Right lobe of liver (tissue), 6 donors: ENCODE measurements at regions not wholly inside any gene's neighbourhood (a gene's known extent, or its start where the extent isn't known, plus 50 kb on each side); places are given as distances from the start of the nearest gene placed in this dataset.

ENCODE experiments used
- ATAC-seq, 4 donors: fragments of 200-7000 bp; cut with Tn5 transposase; one replicate each; pipeline ENCODE4 v1.9.1; 2020; ENCODE audit warnings: mild to moderate bottlenecking in 4 of 4, moderate library complexity in 4 of 4
- DNase-seq, 3 donors: peaks; one replicate each; pipeline ENCODE4 v3.0.0-alpha.2; 2020
- H3K27ac ChIP-seq, 3 donors: fragments of 200-600 bp; one replicate each; pipeline ENCODE4 v1.8.0; 2022
- H3K27me3 ChIP-seq, 2 donors: fragments of 200-600 bp; one replicate each; pipeline ENCODE4 v1.8.0; 2022
- H3K36me3 ChIP-seq, 4 donors: fragments of 200-600 bp; sonication (generic) in 1 of 4; one replicate each; pipeline versions ENCODE4 v1.5.1 to v1.8.0; 2017 to 2022; ENCODE audit warnings: control low read depth in 1 of 4
- H3K4me1 ChIP-seq, 4 donors: fragments of 200-600 bp; sonication (generic) in 1 of 4; one replicate each; pipeline versions ENCODE4 v1.5.1 to v1.8.0; 2017 to 2022; ENCODE audit warnings: control low read depth in 1 of 4
- H3K4me3 ChIP-seq, 3 donors: fragments of 200-600 bp; one replicate each; pipeline ENCODE4 v1.8.0; 2022
- H3K9me3 ChIP-seq, 4 donors: fragments of 200-600 bp; sonication (generic) in 1 of 4; one replicate each; pipeline versions ENCODE4 v1.5.1 to v1.8.0; 2017 to 2022; ENCODE audit warnings: control low read depth in 1 of 4
- POLR2A ChIP-seq: fragments of 450-650 bp; IDR thresholded peaks from one replicate; pipeline ENCODE4 v1.6.1; 2017; ENCODE audit warnings: antibody characterized with exemption, mild to moderate bottlenecking
- whole genome bisulfite sequencing: methylation state at CpG from one replicate; pipeline ENCODE4 v1.1.6; 2018; ENCODE audit warnings: low coverage, low lambda C conversion rate; ENCODE audit not compliant: insufficient coverage; ENCODE audit errors: missing lambda C conversion rate; 5-methylcytosine and 5-hydroxymethylcytosine counted together
- intact Hi-C, 2 donors: fragments of 100-400 bp; cut with DNase I; formaldehyde crosslinking; loops; one replicate each; pipeline versions ENCODE4 v1.11.2 to v1.14.1; 2022
- TF ChIP-seq, protein P1 (sequence below), 4 donors: fragments of 200-600 bp in 3 of 4; fragments of 450-650 bp in 1 of 4; IDR thresholded peaks; one replicate each; pipeline versions ENCODE4 v1.5.1 to v1.8.0; 2016 to 2022; ENCODE audit warnings: antibody characterized with exemption in 4 of 4, mild to moderate bottlenecking in 2 of 4
- donor health status: DM: no; HTN: yes; CAD: no.
- donor health status: DM: no; HTN: no; CAD: no.
- donor health status: DM: no; HTN: no; CAD: no.
- donor health status: DM: no; HTN: yes; CAD: no.
- donor health status: DM: no; HTN: yes; CAD: no.

DNA sequence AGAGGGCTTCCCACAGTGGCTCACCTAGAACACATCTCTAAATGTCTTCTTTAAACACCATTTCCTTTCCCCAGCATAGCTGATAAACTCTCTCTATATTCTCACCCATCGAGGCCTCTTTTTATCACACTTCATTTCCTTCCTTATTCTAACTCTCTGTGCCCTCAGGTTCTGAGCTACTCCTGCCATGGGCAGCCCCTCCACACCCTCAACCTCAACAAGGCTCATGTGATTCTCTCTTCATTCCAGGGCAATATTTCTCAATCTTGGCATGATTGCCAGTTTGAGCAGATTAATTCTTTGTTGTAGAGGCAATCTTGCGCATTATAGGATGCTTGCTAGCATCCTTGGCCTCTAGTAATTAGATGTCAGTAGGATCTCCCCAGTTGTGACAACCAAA is 999.1 kb downstream of the TSN start:
- Histone ChIP-seq H3K36me3 (no peaks in the 10 kb centered on the region), H3K4me1 (peaks cover 0 to 3% (median under 1%) of the 10 kb centered on the region in 4 donors), H3K27me3 (no peaks in the 10 kb centered on the region), H3K27ac (no peak overlapping the region), H3K4me3 (no peak overlapping the region), H3K9me3 (no peaks in the 10 kb centered on the region)
- TF ChIP-seq, protein P1, sequence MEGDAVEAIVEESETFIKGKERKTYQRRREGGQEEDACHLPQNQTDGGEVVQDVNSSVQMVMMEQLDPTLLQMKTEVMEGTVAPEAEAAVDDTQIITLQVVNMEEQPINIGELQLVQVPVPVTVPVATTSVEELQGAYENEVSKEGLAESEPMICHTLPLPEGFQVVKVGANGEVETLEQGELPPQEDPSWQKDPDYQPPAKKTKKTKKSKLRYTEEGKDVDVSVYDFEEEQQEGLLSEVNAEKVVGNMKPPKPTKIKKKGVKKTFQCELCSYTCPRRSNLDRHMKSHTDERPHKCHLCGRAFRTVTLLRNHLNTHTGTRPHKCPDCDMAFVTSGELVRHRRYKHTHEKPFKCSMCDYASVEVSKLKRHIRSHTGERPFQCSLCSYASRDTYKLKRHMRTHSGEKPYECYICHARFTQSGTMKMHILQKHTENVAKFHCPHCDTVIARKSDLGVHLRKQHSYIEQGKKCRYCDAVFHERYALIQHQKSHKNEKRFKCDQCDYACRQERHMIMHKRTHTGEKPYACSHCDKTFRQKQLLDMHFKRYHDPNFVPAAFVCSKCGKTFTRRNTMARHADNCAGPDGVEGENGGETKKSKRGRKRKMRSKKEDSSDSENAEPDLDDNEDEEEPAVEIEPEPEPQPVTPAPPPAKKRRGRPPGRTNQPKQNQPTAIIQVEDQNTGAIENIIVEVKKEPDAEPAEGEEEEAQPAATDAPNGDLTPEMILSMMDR (IDR thresholded peaks at IDR 0.05) = no peak
- no peak for TF ChIP-seq POLR2A
- no peak for ATAC-seq
- DNase-seq = no peak
- WGBS = 67% methylated on average over 2 of the region's 2 CpGs
- intact Hi-C loops = no loop called here

DNA sequence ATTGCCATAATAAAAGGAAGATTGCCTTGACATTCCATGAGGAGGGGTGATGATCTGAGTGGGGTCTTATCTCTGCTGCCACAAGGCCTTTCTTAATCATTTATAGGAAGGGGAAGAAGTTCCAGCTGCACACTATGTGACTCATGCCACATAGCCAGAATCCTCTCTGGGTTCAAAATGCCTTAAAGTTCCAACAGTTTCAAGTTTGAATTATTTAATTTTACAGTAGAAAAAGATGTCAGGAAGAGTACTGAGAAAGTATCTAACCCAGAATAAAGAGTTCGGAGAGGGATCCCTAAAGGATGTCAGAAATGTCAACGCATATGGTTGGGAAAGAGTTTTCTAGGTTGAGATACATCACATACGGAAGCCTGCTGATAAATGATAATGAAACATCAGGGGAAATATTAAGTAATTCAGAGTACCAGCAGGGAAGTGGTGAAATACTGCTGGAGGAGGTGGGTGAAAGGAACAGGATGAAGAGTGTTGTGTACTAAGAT is 999.9 kb downstream of the TSN start:
- Histone ChIP-seq H3K27ac (no peak overlapping the region), H3K4me1 (no peaks in the 10 kb centered on the region), H3K36me3 (no peaks in the 10 kb centered on the region), H3K27me3 (no peaks in the 10 kb centered on the region), H3K9me3 (no peaks in the 10 kb centered on the region), H3K4me3 (no peak overlapping the region)
- no peak for ATAC-seq
- TF ChIP-seq POLR2A = no peak
- TF ChIP-seq, protein P1 (IDR thresholded peaks at IDR 0.05) = no peak
- 64% methylated on average over 2 of the region's 3 CpGs for WGBS
- DNase-seq = no peak
- intact Hi-C loops = no loop called here

DNA sequence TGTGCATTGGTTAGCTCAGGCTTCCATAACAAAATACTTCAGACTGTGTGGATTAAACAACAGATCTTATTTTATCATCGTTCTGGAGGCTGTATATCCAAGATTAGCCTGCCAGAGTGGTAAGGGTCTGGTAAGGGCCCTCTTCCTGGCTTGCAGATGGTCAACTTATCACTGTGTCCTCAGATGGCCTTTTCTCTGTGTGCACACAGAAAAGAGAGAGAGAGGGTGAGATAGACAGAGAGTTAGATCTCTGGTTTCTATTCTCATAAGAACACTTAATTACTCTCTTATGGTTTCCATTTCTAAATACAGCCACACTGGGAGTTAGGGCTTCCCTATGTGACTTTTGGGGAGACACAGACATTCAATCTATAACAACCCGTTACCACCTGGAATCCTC is 1003.5 kb downstream of the TSN start:
- ATAC-seq (no peak), DNase-seq (no peak)
- H3K9me3 ChIP-seq = no peaks in the 10 kb centered on the region
- H3K36me3 ChIP-seq = no peaks in the 10 kb centered on the region
- no peaks in the 10 kb centered on the region for H3K27me3 ChIP-seq
- no peak for TF ChIP-seq POLR2A
- TF ChIP-seq, protein P1 (IDR thresholded peaks at IDR 0.05) = no peak
- no peak overlapping the region for H3K27ac ChIP-seq
- intact Hi-C loops = no loop called here
- H3K4me3 ChIP-seq = no peak overlapping the region
- WGBS = 58% methylated on average over 2 of the region's 2 CpGs
- H3K4me1 ChIP-seq = no peaks in the 10 kb centered on the region

DNA sequence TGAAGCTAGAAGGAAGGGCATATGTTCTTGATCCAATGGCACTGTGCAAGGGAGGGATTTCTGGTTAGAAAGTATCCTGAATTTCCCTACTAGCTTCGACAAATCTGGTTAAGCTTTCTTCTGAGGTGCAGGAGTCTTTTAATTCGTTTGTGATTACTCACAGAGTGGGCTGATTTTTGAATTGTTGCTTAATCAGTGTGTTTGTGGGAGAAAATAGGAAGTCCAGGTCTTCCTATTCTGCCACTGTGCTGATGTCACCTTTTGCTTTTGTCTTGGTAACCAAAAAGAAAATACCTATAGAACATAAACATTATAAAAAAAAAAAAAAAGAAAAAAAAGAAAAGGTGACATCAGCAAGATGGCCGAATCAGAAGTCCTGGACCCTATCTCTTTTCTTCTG is 1008.6 kb downstream of the TSN start:
- H3K4me1 ChIP-seq = no peaks in the 10 kb centered on the region
- WGBS = 37% methylated on average over 3 of the region's 3 CpGs
- ATAC-seq (no peak), DNase-seq (no peak)
- H3K4me3 ChIP-seq = no peak overlapping the region
- TF ChIP-seq, protein P1 (IDR thresholded peaks at IDR 0.05) = no peak
- no peak for TF ChIP-seq POLR2A
- no peaks in the 10 kb centered on the region for H3K36me3 ChIP-seq
- H3K9me3 ChIP-seq = no peaks in the 10 kb centered on the region
- no peak overlapping the region for H3K27ac ChIP-seq
- no peaks in the 10 kb centered on the region for H3K27me3 ChIP-seq
- intact Hi-C loops = no loop called here

GRCh38 chr2:122780251-122780650 is 1024.8 kb downstream of the TSN start:
- intact Hi-C loops = no loop called here
- Histone ChIP-seq H3K9me3 (no peaks in the 10 kb centered on the region), H3K27ac (no peak overlapping the region), H3K4me3 (no peak overlapping the region), H3K4me1 (no peaks in the 10 kb centered on the region), H3K27me3 (no peaks in the 10 kb centered on the region), H3K36me3 (no peaks in the 10 kb centered on the region)
- WGBS = 64% methylated on average over 1 of the region's 1 CpG
- TF ChIP-seq POLR2A = no peak
- TF ChIP-seq, protein P1 (IDR thresholded peaks at IDR 0.05) = no peak
- DNase-seq = no peak
- ATAC-seq = no peak
